Cardiac septum (tissue), 1 donor: ENCODE measurements at regions not wholly inside any gene's neighbourhood (a gene's known extent, or its start where the extent isn't known, plus 50 kb on each side); places are given as distances from the start of the nearest gene placed in this dataset.
"Not testable (repeated sequence)": the region's sequence is repeated elsewhere in the genome, so short reads cannot be mapped to it uniquely, and the experiment has no call there.

Experiments used
- DNase-seq: peaks from one replicate; pipeline ENCODE4 v3.0.0-alpha.2; 2020; ENCODE audit warnings: low spot score
- intact Hi-C: fragments of 100-400 bp; cut with DNase I; formaldehyde crosslinking; loops from one replicate; pipeline ENCODE4 v1.14.0; 2022
- donor health status: DM: no; HTN: no; CAD: no.

DNA sequence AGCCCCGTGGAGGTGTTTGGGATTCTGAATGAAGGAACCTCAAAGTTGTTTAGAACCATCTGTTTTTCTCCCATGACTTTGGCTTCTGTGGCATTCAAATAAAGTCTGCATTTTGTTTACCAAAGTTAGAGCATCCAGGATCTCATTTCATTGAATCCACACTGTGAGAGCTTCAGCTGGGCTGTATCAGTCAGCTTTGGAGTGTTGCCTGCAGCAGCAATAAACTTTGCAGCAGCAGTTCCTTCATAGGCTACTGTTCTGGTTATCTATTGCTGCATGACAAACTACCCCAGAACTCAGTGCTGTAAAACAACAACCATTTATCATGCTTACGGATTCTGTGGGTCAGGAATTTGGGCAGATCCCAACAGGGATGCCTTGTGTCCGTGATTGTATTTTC, 1575.2 kb upstream of the LRRTM3 start:
- intact Hi-C loops = no loop called here
- no peak for DNase-seq

DNA sequence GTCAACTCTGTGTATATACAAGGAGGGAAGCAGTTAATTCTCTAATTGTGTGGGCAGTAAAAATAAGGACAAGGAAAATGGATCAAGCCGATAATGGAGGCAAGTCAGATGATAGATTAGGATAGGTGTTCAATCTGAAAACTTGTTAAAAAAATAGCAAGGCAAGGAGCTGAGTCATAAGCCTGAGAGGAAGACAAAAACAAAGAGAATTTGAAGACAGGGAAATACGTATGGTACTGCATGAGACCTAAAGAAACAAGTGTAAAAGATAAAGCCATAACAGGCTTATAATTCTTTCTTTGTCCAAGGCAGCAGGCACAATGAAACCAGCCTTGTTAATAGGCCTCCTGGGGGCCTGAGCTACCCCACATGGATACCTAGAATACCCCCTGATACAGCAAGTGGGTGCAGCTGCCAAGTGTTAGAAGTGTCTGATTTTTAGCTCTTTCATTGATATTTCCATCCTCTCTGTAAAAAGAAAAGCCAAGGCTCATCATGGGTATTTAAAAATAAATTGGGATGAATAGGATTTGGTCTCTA, 1570.6 kb upstream of the LRRTM3 start:
- no peak for DNase-seq
- intact Hi-C loops = no loop called here

DNA sequence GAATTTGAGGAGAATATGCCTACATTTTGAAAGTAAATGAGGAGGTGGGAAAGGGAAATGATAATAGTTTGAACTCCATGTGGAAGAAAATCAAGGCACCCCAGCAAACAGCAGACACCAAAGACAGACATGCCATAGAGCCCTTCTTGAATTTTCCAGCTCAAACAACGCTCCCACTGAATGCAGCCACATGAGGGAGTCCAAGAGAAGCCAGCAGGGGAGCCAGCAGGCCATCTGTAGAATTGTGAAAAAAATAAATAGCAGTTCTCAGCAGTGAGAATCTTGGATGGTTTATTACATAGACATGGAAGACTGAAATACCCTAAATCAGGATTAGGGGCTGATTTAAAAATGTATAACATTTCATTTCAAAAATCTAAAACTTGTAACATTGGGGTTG, 1567.3 kb upstream of the LRRTM3 start:
- no peak for DNase-seq
- intact Hi-C loops = no loop called here

DNA sequence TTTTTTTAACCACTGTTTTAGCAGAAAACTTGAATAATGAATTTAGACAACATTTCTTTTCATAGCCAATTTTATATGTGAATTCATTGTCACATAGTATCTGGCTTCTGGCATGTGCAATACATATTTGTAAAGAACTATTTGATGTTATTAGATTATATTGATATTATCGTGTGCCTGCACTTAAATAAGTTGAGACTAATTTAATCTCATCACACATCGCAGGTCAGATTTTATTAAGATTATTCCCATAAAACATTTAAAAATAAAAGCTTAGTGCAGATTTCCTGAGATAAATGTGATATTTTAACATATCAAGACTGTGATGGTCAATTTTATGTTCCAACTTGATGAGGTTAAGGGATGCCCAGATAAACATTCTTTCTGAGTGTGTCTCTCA, 1565.3 kb upstream of the LRRTM3 start:
- intact Hi-C loops = no loop called here
- no peak for DNase-seq

DNA sequence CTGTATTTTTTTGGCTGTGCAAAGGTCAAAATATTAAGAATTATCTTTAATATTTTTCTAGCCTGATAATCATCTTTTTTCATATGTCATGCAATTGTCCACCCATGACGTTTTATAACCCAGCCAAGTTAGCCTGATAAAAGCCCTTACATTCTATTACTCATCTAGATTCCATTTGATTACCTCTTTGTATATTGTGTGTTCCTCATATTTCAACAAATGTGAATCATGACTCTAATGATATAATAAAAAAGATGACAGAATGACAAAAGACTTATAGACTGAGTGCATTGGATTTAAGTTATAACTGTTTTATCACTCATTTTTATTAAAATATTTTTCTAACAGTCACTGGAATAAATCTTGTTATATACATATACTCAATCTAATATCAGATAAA, 1560.0 kb upstream of the LRRTM3 start:
- intact Hi-C loops = no loop called here
- DNase-seq = no peak

DNA sequence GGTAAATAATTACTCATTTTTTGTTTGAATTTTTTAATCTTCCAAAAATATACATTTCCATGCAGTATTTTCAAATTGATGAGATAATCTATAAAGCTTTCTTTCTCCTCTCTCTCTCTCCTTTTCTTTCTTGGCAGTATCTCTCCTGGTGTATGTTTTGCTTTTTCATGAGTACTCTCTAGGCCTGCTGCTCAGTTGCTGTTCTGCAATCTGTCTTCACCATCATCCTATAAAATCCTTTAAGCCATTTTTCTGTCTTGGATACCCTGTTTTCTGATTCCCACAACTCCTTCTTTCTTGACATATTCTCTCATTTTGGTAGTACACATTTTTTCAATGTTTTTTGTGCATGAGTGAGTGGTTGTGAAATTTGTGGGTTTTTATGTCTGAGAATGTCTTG, 1558.1 kb upstream of the LRRTM3 start:
- DNase-seq = no peak
- intact Hi-C loops = no loop called here

DNA sequence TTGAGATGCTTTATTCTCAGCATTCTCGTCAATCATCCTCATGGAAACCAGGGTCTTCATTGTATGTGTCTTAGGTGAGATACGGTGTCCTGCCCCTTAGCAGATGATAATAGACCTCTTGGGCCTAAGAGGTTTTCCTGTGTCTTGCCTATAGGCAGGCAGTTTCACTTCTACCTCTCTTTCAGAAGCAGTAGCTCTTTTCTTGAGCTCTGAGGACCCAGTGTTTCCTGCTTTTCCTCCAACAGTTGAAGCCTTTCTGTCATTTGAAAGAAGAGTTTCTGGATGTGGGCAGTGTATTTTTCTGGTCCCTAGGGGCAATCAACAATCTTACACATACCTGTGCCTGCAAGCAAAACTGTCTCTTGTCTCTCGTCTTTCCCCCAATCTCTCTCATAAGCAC, 1550.3 kb upstream of the LRRTM3 start:
- intact Hi-C loops = no loop called here
- DNase-seq = no peak

DNA sequence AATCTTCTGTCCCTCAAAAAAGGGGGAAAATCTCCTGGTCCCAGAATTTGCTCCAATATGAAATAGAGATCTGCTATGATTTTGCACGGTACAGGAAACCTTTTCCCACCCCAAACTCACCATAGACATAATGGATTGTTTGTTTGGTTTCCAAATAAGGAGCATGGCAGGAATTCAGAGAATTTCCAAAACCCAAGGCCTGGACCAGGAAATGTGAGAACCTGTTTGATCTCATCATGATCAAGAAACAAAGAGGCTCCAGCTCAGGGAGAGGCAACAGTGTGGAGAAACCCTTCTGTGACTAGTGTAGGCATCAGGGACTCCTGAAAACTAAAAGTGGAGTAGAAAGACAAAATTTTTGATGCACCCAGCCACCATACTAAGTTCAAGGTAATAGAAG, 1548.1 kb upstream of the LRRTM3 start:
- intact Hi-C loops = no loop called here
- no peak for DNase-seq

DNA sequence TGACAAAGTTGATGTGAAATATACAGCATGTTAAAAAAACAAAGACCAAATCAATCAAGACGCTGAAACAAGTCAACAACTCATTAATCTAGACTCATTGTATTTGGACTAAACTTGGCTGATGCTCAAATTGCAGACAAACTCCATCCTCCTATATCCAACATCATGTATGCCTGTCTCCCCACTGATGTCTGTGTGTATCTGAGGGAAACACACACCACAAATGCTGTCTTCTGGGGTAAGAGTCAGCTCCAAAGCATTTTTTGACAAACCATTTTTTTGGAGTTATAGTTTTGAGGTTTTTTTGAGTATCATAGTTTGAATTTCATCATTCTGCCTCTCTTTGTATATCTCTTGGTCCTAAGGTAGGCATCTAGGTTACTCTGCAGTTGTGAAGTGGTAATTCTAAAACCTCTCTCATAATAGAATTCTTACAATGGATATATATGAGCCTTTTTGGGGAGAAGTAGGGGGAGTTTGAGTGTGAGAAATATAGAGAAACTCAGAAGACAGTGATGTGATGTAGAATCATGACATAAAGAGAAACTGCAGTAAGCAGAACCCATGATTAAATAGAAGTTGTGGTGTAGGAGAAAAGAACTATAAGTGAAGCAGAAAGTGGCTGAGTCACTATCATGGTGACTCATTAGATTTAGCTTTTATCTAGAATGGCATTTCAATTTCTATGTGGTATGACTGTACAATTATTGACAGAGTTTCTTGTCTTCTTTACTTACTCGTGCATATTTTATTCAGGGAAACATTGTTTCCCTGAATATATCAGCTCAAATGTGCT, 1531.1 kb upstream of the LRRTM3 start:
- DNase-seq = no peak
- intact Hi-C loops = no loop called here

DNA sequence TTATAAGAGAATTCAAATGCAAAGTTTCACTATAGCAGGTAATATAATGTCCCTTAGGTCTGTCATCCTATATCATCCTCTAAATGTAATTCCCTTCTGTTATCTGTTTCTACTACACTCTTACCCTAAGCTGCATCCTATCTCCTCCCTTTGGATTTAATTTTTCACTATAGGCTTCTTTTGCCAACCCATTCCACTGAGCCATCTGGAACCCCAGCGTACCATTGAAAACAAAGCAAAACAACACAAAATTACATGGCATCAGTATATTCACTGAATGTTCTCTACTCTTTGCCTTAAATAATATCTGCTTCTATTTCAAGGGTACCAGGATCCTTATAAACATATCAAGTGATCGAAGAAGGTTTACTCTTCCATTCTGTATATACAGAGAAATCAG, 1530.2 kb upstream of the LRRTM3 start:
- DNase-seq = no peak
- intact Hi-C loops = no loop called here

DNA sequence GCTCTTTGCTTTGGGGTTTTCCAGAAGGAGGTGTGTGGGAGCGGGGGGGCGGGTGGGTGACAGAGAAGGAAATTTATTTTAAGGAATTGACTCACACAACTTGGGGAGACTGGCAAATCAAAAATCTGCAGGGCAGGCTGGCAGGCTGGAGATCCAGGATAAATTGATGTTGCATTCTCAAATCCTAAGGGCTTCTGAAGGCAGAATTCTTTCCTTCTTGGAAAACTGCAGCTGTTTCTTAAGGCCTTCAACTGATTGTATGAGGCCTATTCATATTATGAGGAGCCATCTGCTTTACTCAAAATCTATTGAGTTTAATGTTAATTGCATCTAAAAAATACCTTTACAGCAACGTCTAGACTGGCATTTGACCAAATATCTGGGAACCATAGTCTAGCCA, 1528.8 kb upstream of the LRRTM3 start:
- intact Hi-C loops = no loop called here
- DNase-seq = no peak

DNA sequence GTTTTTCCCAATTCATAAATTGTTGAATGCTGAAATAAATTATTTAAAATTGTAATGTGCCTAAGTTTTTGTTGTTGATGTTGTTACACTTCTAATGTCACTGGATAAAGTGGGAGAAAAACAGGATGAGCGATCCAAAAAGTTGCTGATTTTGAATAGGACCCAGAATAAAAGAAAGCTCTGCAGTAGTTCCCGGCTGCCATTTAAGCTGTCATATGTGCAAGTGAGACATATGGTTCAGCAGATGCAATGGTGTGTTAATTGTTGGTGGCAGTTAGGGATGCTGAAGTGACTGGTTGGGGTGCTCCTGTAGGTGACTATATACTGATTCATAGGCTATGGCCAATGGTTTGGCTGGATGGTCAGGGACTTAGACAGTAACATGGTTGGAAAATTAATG, 1517.4 kb upstream of the LRRTM3 start:
- intact Hi-C loops = no loop called here
- no peak for DNase-seq

DNA sequence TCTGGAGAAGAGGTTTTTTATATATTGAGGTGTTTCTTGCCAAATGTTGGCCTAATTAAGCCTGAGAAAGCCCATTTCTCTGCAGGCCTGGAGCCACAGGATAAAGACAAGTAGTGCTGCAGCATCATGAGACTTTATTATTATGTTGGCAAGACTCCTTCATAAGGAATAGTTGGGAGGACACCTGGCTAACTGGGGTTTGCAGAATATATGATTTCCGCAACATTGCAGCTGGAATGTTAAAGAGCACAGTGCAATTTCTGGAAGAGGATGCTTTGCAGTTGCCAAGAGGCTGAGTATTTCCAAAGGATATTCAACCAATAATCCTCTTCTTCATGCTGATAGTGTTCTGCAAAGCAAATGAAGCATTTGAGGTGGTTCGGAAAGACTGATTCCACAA, 1512.8 kb upstream of the LRRTM3 start:
- no peak for DNase-seq
- intact Hi-C loops = no loop called here

DNA sequence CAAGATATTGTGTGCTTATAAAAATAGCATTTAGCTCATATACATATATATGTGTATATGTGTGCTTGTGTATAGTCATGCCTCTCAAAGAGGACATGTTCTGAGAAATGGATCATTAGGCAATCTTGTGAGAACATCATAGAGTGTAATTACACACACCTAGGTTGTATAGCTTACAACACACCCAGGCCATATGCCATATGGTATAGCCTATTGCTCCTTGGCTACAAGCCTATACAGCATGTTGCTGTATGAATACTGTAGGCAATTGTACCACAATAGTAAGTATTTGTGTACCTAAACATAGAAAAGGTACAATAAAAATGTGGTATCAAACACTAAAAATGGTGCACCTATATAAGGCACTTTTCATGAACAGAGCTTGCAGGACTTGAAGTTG, 1510.5 kb upstream of the LRRTM3 start:
- no peak for DNase-seq

DNA sequence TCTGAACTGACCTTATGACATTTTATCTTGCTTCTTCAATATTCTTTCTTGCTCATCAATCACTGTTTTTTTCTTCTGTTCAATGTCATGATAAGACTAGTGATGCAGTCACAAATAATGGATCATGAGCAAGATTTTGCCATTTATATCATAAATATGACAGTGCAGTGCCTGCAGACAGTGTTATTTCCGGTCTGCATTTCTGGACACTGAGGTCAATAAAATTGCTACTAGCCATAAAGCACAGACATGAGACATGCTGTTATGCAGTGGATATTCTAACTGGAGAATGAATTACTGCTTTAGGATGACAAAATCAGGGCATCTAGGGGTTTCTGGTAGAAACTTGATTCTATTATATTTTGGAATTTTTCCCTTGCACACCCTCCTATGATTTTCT, 1509.7 kb upstream of the LRRTM3 start:
- intact Hi-C loops = no loop called here
- no peak for DNase-seq

More for the DNA sequence above, 1510.5 kb upstream of the LRRTM3 start:
- intact Hi-C loops = no loop called here

DNA sequence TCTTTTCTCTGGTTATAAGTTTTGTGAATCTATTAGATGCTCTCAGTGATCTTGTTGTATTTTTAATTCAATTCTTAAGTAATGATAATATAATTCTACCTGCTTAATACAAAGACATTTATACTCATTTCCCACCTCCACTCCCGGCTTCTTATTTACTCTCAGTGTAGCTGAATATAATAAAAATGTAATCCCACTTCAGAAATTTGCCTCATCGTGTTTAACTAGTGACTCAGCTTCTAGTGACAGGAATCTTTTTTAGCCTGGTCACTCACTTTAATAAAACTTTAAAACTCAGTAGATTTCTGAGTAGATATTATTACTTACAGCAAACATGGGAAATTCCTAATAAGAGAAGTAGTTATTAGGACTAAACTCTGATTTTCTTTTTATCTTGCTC, 1506.2 kb upstream of the LRRTM3 start:
- intact Hi-C loops = no loop called here
- no peak for DNase-seq

DNA sequence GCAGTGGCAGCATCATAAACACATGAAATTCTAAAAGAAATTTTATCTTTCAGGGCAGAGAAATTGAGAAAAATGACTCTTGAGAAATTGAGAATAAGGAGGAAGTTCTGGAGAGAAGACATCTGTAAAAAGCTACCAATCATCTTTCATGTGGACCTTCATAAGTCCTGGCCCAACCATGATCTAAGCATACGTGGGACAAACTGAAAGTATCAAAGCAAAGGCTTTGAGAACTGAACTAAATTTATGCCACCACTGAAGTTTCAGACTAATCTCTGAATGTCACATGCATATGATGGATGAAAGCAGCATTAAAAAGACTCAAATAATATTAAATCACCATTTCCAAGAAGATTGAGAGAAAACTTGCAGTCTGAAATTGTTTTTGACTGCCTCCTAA, 1502.8 kb upstream of the LRRTM3 start:
- no peak for DNase-seq
- intact Hi-C loops = no loop called here

DNA sequence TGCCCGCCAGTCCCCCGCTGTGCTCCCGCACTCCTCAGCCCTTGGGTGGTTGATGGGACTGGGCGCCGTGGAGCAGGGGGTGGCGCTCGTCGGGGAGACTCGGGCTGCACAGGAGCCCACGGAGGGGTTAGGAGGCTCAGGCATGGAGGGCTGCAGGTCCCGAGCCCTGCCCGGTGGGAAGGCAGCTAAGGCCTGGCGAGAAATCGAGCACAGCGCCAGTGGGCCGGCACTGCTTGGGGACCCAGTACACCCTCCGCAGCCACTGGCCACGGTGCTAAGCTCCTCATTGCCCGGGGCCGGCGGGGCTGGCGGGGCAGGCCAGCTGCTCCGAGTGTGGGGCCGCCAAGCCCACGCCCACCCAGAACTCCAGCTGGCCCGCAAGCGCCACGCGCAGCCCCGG, 1496.5 kb upstream of the LRRTM3 start:
- DNase-seq, intact Hi-C loops: not testable (repeated sequence)

DNA sequence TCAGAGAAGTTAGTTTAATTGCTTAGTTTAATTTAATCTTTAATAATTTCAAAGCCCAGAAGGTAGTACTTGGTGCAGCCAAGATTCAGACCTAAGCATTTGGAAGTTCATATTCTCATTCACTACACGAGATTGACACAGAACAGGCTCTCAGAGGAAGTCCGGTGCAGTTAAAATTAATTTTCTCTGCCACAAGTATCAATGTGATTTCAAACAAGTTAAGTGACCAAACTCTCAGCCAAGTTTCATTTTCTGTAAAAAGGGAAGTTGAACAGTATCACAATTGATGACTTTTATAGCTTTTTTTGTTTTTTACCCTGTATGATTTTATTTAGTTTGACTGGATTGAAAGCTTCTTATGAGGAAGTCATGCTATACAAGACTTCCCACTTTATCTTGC, 1494.9 kb upstream of the LRRTM3 start:
- DNase-seq = no peak
- intact Hi-C loops = no loop called here

DNA sequence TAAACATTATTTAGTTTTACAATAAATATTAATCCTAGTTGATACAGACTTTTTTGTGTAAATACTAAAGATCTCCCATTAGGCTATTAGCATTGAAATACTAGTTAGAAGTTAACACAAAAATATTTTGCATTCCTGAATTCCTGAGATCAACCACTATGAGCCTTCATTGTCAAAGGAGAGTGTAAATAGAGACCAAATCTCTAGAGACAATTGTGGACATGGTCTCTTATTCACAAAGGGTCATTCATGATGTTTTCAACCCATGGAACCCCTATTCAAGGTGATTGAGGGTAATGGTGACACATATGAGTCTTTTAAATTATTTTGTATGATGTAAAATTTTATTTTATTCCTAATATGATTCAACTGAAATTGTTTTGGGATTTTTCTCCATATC, 1454.8 kb upstream of the LRRTM3 start:
- intact Hi-C loops = no loop called here
- no peak for DNase-seq

DNA sequence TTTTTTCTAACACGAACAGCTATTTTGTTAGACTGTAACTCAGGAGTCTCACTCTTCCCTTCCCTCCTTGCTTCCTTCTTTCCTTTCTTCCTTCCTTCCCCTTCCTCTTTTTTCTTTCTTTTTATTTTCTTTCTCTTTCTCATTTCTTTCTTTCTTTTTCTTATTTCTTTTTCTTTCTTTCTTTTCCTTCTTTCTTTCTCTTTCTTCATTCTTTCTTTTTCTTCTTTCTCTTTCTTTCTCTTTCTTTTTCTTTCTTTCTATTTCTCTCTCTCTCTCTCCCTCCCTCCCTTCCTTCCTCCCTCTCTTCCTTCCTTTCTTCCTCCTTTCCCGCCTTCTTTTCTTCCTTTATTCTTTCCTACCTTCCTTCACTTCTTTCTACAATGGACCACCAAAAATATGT, 1443.0 kb upstream of the LRRTM3 start:
- DNase-seq = no peak
- intact Hi-C loops = no loop called here

DNA sequence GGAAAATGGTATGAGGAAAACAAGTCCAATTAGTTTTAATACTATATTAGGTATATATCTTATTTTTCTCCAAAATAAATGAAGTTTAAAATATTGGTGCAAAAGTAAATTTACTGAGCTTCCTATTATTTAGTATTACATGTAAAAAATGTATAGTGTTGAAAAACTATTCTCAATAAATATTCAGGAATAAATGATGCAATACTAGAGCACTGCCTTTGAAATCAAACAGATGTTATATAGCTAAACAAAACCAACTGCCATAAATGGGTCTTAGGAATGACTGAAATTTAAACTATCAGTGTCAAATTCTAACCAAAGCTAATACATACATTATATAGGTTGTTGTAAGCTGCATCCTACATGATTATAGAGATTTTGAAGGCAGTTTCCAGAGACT, 1434.0 kb upstream of the LRRTM3 start:
- intact Hi-C loops = no loop called here
- DNase-seq = no peak
